ENCODE measurements at regions not wholly inside any gene's neighbourhood (a gene's known extent, or its start where the extent isn't known, plus 50 kb on each side); places are given as distances from the start of the nearest gene placed in this dataset.
"Not testable (repeated sequence)": the region's sequence is repeated elsewhere in the genome, so short reads cannot be mapped to it uniquely, and the experiment has no call there.

DNA sequence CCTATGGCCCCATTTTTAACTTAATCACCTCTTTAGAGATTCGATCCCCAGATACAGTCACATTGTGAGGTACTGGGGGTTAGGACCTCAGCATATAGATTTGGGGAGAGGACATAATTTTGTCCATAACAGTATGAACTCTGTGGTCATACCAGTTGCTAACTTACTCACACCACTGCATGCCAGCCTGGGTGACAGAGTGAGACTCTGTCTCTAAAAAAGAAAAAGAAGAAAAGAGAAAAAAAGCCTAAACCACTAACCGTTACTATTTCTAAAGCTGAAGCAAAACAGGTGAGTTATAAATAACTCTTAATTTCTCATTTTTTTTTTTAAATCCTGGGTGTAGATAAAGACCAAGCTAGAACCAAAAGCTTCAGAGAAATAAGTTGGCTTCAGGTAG lies 155.1 kb upstream of the AUTS2 start:
- H3K4me3 ChIP-seq (ENCODE audit: low read length in 3 of 3), result no peak overlapping the region
- H3K27ac ChIP-seq (ENCODE audit: low read depth in 2 of 2, low read length in 2 of 2), result no peak overlapping the region
- TF ChIP-seq, protein P1, sequence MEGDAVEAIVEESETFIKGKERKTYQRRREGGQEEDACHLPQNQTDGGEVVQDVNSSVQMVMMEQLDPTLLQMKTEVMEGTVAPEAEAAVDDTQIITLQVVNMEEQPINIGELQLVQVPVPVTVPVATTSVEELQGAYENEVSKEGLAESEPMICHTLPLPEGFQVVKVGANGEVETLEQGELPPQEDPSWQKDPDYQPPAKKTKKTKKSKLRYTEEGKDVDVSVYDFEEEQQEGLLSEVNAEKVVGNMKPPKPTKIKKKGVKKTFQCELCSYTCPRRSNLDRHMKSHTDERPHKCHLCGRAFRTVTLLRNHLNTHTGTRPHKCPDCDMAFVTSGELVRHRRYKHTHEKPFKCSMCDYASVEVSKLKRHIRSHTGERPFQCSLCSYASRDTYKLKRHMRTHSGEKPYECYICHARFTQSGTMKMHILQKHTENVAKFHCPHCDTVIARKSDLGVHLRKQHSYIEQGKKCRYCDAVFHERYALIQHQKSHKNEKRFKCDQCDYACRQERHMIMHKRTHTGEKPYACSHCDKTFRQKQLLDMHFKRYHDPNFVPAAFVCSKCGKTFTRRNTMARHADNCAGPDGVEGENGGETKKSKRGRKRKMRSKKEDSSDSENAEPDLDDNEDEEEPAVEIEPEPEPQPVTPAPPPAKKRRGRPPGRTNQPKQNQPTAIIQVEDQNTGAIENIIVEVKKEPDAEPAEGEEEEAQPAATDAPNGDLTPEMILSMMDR (IDR thresholded peaks at IDR 0.05; ENCODE audit: borderline replicate concordance, extremely low read depth, insufficient read depth), result no peak
- no peak overlapping the region for H3K9ac ChIP-seq (ENCODE audit: low read length in 3 of 3)
- intact Hi-C loops (cut with DNase I), result no loop called here
- H3K9me3 ChIP-seq (ENCODE audit: control insufficient read depth in 2 of 3, insufficient read depth in 1 of 3, low read length in 3 of 3), result no peaks in the 10 kb centered on the region
- no peaks in the 10 kb centered on the region for H3K36me3 ChIP-seq (ENCODE audit: control insufficient read depth in 2 of 3, insufficient read depth in 3 of 3, low read length in 3 of 3)
- DNase-seq (no peak), FAIRE-seq (no peak)
- H3K4me1 ChIP-seq (ENCODE audit: control insufficient read depth in 2 of 3, insufficient read depth in 2 of 3, low read depth in 1 of 3, low read length in 3 of 3), result no peaks in the 10 kb centered on the region
- no peaks in the 10 kb centered on the region for H3K27me3 ChIP-seq (ENCODE audit: control insufficient read depth, insufficient read depth, low read length)

DNA sequence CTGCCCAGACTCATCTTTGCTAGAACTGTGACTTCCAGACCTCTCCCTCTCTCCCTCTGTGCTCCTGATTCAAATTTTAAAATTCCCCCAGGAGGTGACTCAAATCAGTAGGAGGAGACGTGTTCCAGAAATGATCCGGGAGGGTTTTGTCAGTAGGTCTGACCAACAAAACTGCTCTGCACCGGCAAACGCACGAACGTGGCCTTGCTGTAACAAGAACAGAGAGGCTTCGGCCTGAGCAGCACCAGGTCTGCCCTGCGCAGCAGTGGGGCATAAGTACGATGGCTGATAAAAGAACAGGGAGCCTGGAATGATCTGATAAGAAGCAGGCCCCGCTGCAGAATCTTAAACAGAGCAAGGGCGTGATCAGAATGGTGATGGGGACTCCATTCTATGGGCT lies 152.7 kb upstream of the AUTS2 start:
- intact Hi-C loops (cut with DNase I), result no loop called here
- Histone ChIP-seq H3K9ac (ENCODE audit: low read length in 3 of 3) (no peak overlapping the region), H3K9me3 (ENCODE audit: control insufficient read depth in 2 of 3, insufficient read depth in 1 of 3, low read length in 3 of 3) (no peaks in the 10 kb centered on the region), H3K4me3 (ENCODE audit: low read length in 3 of 3) (no peak overlapping the region), H3K36me3 (ENCODE audit: control insufficient read depth in 2 of 3, insufficient read depth in 3 of 3, low read length in 3 of 3) (no peaks in the 10 kb centered on the region), H3K27me3 (ENCODE audit: control insufficient read depth, insufficient read depth, low read length) (no peaks in the 10 kb centered on the region), H3K27ac (ENCODE audit: low read depth in 2 of 2, low read length in 2 of 2) (no peak overlapping the region), H3K4me1 (ENCODE audit: control insufficient read depth in 2 of 3, insufficient read depth in 2 of 3, low read depth in 1 of 3, low read length in 3 of 3) (no peaks in the 10 kb centered on the region)
- TF ChIP-seq, protein P1 (IDR thresholded peaks at IDR 0.05; ENCODE audit: borderline replicate concordance, extremely low read depth, insufficient read depth), result no peak
- DNase-seq, result no peak
- FAIRE-seq, result no peak

DNA sequence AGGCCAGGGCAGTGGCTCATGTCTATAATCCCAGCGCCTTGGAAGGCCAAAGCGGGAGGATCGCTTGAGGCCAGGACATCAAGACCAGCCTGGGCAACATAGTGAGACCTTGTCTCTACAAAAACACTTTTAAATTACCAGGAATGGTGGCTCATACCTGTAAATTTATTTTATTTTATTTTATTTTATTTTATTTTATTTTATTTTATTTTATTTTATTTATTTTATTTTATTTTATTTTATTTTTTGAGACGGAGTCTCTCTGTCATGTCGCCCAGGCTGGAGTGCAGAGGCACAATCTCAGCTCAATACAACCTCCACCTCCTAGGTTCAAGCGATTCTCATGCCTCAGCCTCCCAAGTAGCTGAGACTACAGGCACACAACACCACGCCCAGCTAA lies 152.1 kb upstream of the AUTS2 start:
- H3K4me1 ChIP-seq (ENCODE audit: control insufficient read depth in 2 of 3, insufficient read depth in 2 of 3, low read depth in 1 of 3, low read length in 3 of 3); FAIRE-seq; H3K9ac ChIP-seq (ENCODE audit: low read length in 3 of 3); H3K27ac ChIP-seq (ENCODE audit: low read depth in 2 of 2, low read length in 2 of 2); DNase-seq; H3K36me3 ChIP-seq (ENCODE audit: control insufficient read depth in 2 of 3, insufficient read depth in 3 of 3, low read length in 3 of 3); intact Hi-C loops (cut with DNase I); H3K27me3 ChIP-seq (ENCODE audit: control insufficient read depth, insufficient read depth, low read length); H3K9me3 ChIP-seq (ENCODE audit: control insufficient read depth in 2 of 3, insufficient read depth in 1 of 3, low read length in 3 of 3); H3K4me3 ChIP-seq (ENCODE audit: low read length in 3 of 3): not testable (repeated sequence)

DNA sequence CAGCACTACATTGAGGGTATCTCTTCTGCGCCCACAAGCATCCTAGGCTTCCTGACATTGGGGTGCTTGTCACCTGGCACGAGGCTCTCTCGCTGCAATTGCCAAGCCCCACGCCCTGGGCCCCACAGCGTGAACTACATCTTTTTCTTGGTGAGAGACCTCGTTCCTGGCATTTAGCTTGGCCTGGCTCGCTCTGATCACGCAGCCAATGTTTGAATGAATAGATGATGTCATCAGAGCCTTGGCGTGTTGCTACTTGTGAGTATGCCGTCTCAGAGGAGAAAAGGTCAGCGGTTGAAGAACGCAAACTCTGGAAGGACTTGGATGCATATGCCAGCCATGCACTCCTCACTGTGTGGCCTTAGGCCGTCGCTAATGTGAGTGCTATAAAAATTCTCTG lies 150.2 kb upstream of the AUTS2 start:
- no peaks in the 10 kb centered on the region for H3K36me3 ChIP-seq (ENCODE audit: control insufficient read depth in 2 of 3, insufficient read depth in 3 of 3, low read length in 3 of 3)
- no peak for FAIRE-seq
- H3K9ac ChIP-seq (ENCODE audit: low read length in 3 of 3), result no peak overlapping the region
- intact Hi-C loops (cut with DNase I), result no loop called here
- no peaks in the 10 kb centered on the region for H3K27me3 ChIP-seq (ENCODE audit: control insufficient read depth, insufficient read depth, low read length)
- TF ChIP-seq, protein P1 (IDR thresholded peaks at IDR 0.05; ENCODE audit: borderline replicate concordance, extremely low read depth, insufficient read depth), result no peak
- no peak overlapping the region for H3K4me3 ChIP-seq (ENCODE audit: low read length in 3 of 3)
- no peaks in the 10 kb centered on the region for H3K9me3 ChIP-seq (ENCODE audit: control insufficient read depth in 2 of 3, insufficient read depth in 1 of 3, low read length in 3 of 3)
- no peak for DNase-seq
- H3K27ac ChIP-seq (ENCODE audit: low read depth in 2 of 2, low read length in 2 of 2), result no peak overlapping the region
- H3K4me1 ChIP-seq (ENCODE audit: control insufficient read depth in 2 of 3, insufficient read depth in 2 of 3, low read depth in 1 of 3, low read length in 3 of 3), result no peaks in the 10 kb centered on the region

All from kidney (tissue), 13 donors.